ENCODE measurements at regions not wholly inside any gene's neighbourhood (a gene's known extent, or its start where the extent isn't known, plus 50 kb on each side); places are given as distances from the start of the nearest gene placed in this dataset.

DNA sequence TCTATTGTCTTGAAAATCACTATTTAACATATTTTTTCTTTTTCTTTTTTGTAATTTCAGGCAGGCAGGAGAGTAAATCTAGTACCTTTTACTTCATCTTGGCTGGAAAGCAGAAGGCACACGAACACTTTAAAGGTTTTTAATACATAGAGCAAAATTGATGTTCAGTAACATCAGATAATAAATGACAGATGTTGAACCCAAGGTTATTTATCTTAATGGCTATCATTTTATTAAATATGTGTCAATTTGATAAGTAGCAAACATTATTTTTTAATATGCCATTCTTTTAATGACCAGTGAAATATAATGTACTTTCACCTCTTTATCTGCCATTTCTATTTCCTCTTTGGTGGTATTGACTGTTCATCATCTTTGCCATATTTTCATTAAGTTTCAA, 381.2 kb downstream of the ARHGEF28 start:
- TF ChIP-seq, protein P1, sequence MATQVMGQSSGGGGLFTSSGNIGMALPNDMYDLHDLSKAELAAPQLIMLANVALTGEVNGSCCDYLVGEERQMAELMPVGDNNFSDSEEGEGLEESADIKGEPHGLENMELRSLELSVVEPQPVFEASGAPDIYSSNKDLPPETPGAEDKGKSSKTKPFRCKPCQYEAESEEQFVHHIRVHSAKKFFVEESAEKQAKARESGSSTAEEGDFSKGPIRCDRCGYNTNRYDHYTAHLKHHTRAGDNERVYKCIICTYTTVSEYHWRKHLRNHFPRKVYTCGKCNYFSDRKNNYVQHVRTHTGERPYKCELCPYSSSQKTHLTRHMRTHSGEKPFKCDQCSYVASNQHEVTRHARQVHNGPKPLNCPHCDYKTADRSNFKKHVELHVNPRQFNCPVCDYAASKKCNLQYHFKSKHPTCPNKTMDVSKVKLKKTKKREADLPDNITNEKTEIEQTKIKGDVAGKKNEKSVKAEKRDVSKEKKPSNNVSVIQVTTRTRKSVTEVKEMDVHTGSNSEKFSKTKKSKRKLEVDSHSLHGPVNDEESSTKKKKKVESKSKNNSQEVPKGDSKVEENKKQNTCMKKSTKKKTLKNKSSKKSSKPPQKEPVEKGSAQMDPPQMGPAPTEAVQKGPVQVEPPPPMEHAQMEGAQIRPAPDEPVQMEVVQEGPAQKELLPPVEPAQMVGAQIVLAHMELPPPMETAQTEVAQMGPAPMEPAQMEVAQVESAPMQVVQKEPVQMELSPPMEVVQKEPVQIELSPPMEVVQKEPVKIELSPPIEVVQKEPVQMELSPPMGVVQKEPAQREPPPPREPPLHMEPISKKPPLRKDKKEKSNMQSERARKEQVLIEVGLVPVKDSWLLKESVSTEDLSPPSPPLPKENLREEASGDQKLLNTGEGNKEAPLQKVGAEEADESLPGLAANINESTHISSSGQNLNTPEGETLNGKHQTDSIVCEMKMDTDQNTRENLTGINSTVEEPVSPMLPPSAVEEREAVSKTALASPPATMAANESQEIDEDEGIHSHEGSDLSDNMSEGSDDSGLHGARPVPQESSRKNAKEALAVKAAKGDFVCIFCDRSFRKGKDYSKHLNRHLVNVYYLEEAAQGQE (IDR thresholded peaks at IDR 0.05; ENCODE audit: borderline replicate concordance), result no peak
- TF ChIP-seq TAF1 (IDR thresholded peaks at IDR 0.05; ENCODE audit: low read depth), result no peak
- no peak for TF ChIP-seq EZH2 (IDR thresholded peaks at IDR 0.05; ENCODE audit: borderline replicate concordance, insufficient read depth, low read length, poor library complexity, severe bottlenecking)
- no peak for TF ChIP-seq CTCF (IDR thresholded peaks at IDR 0.05; ENCODE audit: poor library complexity, severe bottlenecking)
